Inferior parietal cortex (tissue), 1 donor: ENCODE measurements at regions not wholly inside any gene's neighbourhood (a gene's known extent, or its start where the extent isn't known, plus 50 kb on each side); places are given as distances from the start of the nearest gene placed in this dataset.
"Not testable (repeated sequence)": the region's sequence is repeated elsewhere in the genome, so short reads cannot be mapped to it uniquely, and the experiment has no call there.

ENCODE experiments used
- DNase-seq: peaks from one replicate; pipeline ENCODE4 v3.0.0-alpha.2; 2016; ENCODE audit errors: extremely low spot score

DNA sequence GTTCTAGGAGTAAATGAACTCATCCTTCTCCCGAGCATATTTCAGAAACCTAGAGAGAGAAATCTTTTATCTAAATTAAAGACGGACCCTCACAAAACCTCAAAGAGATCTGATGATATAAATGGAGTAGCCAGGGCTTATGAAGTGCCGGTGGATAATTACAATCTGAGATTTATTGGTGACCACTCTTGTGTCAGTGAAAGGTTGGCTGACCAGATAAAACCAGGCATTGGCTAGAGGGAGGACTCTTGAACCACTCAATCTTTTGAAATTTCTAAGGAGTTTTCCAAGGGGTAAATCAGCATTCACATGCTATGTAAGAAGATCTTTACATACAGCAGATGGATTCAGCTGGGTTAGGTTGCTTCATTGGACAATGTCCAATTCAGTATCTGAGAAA is 227.3 kb upstream of the MMADHC start:
- DNase-seq, result no peak

DNA sequence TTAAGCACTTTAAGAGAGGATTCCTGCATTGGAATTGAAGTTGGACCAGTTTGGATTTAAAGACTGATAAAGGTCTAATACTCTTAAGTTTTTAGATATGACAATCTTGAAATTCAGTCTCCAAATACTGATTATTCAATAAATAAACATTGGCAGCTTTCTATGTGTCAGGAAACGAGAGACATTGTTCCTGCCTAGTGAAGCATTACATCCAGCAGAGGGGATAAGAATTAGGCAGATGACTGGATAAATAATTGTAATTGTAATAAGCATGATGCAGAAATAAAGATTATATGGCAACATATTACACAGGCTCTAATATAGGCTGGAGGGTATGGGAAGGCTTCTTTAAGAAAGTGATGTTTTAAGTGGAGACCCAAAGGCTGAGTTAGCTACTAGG is 226.5 kb upstream of the MMADHC start:
- DNase-seq, result no peak

GRCh38 chr2:149808556-149808955 is 221.0 kb upstream of the MMADHC start:
- DNase-seq, result no peak

GRCh38 chr2:149806651-149807050 is 219.1 kb upstream of the MMADHC start:
- no peak for DNase-seq

DNA sequence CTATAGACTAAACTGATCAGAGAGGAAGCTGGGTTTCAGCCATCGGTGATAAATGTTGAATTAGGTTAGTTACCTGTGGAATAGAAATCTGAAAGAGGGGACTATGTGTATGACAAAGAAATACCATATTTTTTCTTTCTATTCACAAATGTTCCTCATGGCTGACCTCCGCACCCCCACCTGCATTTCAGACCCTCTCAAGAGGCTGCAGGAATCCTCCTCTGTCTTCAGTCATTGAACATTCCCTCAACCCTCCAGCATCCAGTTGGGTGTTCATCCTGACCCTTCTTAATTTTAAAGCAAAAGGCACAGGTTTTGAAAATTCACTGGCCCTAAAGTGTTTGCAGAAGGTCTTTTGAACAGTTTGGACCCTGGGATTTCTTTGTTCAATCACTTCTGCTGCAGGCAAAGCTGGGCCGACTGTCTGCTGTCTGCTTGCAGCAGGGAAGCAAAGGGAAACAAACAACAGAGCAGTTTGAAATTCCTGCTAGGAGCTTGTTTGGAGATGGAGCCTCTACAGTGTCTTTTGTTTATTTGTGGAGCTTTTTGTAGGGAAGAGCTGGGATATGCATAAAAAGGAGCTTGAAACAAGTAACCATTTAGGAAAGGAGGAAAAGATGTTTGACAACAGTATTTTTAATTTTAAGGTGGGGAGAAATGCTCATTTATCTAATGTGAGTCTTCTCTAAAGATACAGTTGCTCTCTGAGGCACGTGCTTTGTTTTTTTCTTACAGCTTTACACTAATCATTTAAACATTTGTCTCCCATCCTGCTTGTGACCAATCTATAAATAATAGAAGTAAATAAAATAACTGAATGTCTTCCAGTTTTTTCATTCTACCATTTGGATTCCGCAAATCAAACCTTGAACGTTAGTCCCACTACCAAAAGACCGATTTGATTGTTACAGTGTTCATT is 213.3 kb upstream of the MMADHC start:
- no peak for DNase-seq

GRCh38 chr2:149799013-149799705 is 211.6 kb upstream of the MMADHC start:
- peak; percentile 45 for DNase-seq

GRCh38 chr2:149797030-149797429 is 209.5 kb upstream of the MMADHC start:
- DNase-seq, result no peak

- no peak for DNase-seq
These were observed 202.0 kb upstream of the MMADHC start for GRCh38 chr2:149789549-149789948.

DNA sequence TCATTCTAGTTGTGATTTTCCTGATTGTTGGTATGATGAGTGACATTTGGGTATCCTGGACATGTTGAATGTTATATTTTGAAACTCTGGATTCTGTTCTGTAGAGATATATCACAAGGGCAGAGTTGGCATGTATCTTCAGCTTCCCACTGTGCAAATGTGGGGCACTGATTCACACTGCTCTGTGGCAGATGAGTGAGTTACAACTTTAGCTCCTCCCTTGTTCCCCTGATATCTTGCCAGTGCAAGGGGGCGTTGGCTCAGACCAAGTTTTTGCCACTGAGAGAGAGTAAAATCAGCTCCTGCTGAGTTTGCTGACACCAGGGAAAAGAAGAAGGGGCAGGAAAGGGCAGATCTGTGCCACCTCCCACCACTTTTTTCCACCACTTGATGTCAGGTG is 199.6 kb upstream of the MMADHC start:
- DNase-seq, result no peak

GRCh38 chr2:149783284-149783683 is 195.7 kb upstream of the MMADHC start:
- DNase-seq, result no peak

DNA sequence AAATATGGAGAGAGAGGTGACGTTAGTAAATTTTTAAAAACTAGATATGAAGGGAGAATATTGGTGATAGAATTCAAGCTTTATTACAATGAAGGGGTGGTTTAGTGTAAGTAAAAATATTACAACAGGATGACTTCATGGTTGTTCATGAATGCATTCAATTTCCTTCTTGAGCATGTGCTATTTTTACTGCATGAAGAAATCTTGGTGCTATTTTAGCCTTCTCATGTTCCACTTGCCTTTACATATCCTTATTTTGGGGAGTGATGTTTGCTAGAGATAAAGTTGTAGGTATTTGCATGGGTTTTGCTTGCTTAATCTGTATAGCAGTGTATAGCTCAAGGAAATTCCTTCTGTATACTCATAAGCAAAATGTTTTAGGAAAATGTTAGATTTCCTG is 195.0 kb upstream of the MMADHC start:
- DNase-seq, result no peak

- no peak for DNase-seq
These were observed 193.8 kb upstream of the MMADHC start for GRCh38 chr2:149781263-149781808.

- no peak for DNase-seq
These were observed 185.4 kb upstream of the MMADHC start for GRCh38 chr2:149773006-149773405.

GRCh38 chr2:149768320-149768799 is 180.8 kb upstream of the MMADHC start:
- no peak for DNase-seq

DNA sequence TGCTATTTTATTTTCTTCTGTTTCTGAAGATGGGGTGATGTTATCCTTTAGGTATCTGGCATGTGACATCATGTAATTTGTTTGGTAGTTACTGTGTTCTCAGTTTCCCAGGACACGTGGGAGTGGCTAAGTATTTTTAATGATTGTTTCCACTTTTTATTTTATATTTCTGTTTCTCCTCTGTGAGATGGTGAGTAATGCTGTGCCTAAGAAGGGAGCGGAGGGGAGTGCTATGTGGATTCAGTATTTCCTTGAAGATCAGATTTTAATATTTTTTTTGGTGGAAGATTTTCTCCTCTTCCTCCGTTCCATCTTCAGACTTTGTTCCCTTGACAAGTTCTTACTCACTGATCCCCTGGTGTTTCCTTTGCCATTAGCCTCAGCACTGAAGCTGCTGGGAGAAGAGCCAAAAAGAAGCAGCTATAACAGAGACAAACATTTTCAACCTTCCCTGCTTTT is 180.0 kb upstream of the MMADHC start:
- no peak for DNase-seq

- DNase-seq, result no peak
These were observed 178.8 kb upstream of the MMADHC start for GRCh38 chr2:149766339-149766738.

GRCh38 chr2:149765636-149766035 is 178.1 kb upstream of the MMADHC start:
- no peak for DNase-seq

DNA sequence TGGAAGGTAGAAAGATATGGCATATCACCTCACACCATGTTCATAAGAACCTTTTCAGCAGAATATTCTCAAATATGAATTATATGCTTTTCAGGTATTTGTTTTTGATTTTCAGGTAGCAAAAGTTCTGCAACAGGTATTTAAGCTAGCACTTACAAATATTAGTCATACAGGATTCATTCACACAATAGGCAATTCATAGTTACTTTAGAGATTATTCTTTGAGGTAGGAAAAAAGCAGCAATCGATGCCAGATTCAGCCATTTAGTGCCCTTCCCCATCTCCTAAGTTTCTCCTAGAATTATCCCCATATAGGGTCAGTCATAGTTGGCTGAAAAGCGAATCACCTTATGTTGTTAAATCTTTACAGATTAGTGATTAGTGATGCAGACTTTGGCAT is 177.4 kb upstream of the MMADHC start:
- no peak for DNase-seq

DNA sequence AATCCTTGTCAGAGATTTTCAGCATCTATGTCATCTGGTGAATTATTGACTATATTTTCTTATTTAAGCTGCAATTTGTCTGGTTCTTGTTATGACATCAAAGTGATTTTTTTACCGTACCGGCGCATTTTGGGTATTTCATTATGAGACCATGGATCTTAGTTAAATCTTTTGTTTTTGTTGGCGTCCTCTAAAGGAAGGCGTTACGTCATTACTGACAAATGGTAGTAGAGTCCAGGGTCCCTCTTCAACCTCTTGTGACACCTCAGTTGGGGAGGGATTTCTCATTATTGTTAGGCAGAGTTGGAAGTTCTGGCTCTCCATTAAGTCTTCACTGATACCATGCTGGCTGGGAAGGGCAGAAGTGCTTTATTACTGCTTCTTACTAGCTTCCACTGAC is 175.8 kb upstream of the MMADHC start:
- no peak for DNase-seq

DNA sequence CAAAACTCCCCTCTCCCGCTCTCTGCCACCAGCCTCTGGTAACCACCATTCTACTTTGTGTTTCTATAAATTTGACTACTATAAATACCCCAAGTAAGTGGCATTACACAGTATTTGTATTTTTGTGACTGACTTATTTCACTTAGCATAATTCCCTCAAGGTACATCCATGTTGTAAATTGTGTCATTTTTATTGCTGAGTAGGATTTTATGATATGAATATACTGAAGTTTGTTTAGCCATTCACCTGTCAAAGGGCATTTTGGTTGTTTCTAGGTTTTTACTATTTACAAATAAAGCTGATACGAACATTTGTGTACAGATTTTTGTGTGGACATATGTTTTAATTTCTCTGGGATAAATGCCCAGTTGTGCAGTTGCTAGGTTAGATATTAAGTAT is 174.0 kb upstream of the MMADHC start:
- no peak for DNase-seq

DNA sequence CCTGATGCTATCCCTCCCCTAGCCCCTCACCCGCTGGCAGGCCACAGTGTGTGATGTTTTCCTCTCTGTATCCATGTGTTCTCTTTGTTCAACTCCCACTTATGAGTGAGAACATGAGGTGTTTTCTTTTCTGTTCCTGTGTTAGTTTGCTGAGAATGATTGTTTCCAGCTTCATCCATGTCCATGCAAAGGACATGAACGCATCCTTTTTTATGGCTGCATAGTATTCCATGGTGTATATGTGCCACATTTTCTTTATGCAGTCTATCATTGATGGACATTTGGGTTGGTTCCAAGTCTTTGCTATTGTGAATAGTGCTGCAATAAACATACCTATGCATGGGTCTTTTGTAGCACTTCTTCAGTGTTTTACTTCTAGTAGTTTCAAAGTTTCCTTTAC is 171.8 kb upstream of the MMADHC start:
- not testable (repeated sequence) for DNase-seq

- DNase-seq, result not testable (repeated sequence)
These were observed 167.1 kb upstream of the MMADHC start for GRCh38 chr2:149754722-149755121.

DNA sequence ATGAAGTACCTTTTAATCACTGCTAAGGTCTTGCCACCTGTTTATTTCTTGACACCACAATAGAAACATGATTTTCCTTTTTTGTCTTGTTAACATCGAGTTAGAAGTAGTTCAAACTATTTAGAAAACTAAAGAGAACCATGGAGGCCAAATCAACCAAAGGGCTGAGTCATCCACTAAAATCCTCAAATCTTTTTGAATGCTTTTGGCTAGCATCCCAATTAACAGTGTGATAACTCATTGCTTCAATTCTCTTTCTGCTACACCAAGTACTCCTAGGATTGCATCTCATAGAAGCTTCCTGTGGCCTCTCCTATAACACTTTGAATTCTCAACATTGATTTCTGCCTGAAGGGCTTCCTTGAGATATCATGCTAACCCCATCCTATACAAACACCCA is 159.9 kb upstream of the MMADHC start:
- no peak for DNase-seq
